Naive thymus-derived CD4-positive, alpha-beta T cell (primary cell): ENCODE measurements at regions not wholly inside any gene's neighbourhood (a gene's known extent, or its start where the extent isn't known, plus 50 kb on each side); places are given as distances from the start of the nearest gene placed in this dataset.

Experiments
- ATAC-seq: fragments of 150-1000 bp; cut with Tn5 transposase; 2 replicates; pipeline ENCODE4 v1.10.0; 2021; ENCODE audit warnings: mild to moderate bottlenecking, moderate library complexity
- CTCF ChIA-PET: fragments of 350-600 bp; sonication (Branson Sonifier 250); formaldehyde crosslinking; loops from one replicate; lab custom pipeline; 2021; ENCODE audit warnings: antibody characterized with exemption; lab: Charles Lee
- POLR2A ChIA-PET: fragments of 350-600 bp; sonication (Branson Sonifier 250); formaldehyde crosslinking; loops from one replicate; lab custom pipeline; 2021; ENCODE audit warnings: antibody characterized with exemption, inconsistent platforms; lab: Charles Lee
- DNase-seq, 9 donors: peaks; one replicate each; pipeline versions ENCODE4 v3.0.0 to v3.0.0-alpha.2; 2020 to 2022; ENCODE audit warnings: mixed read lengths in 1 of 9
- H3K27ac ChIP-seq: one replicate; pipeline ENCODE4 v1.7.0; 2013; ENCODE audit warnings: mild to moderate bottlenecking, low read depth, low read length, moderate library complexity
- H3K27me3 ChIP-seq, 2 donors: one replicate each; pipeline ENCODE4 v1.7.0; 2013; ENCODE audit warnings: low read length in 2 of 2, mild to moderate bottlenecking in 2 of 2, moderate library complexity in 2 of 2; ENCODE audit not compliant: control insufficient read depth in 2 of 2, insufficient read depth in 2 of 2
- H3K36me3 ChIP-seq, 3 experiments: 1 replicate in 2 of 3; 2 replicates in 1 of 3; pipeline ENCODE4 v1.7.0; 2013; ENCODE audit warnings: low read length in 3 of 3, mild to moderate bottlenecking in 3 of 3, moderate library complexity in 1 of 3; ENCODE audit not compliant: insufficient read depth in 3 of 3, control insufficient read depth in 2 of 3
- H3K4me1 ChIP-seq, 2 donors: one replicate each; pipeline ENCODE4 v1.7.0; 2013; ENCODE audit warnings: low read length in 2 of 2, mild to moderate bottlenecking in 2 of 2, moderate library complexity in 1 of 2; ENCODE audit not compliant: control insufficient read depth in 2 of 2, insufficient read depth in 2 of 2
- H3K4me3 ChIP-seq: 2 replicates; pipeline ENCODE4 v1.7.0; 2013; ENCODE audit warnings: mild to moderate bottlenecking, low read length
- H3K9me3 ChIP-seq, 3 experiments: 1 replicate in 2 of 3; 2 replicates in 1 of 3; pipeline ENCODE4 v1.7.0; 2013; ENCODE audit warnings: low read length in 3 of 3; ENCODE audit not compliant: control insufficient read depth in 2 of 3
- H3K27ac Mint-ChIP-seq, 9 donors: one replicate each; pipeline ENCODE4 v1.8.0; 2020 to 2022; ENCODE audit warnings: mixed read lengths in 9 of 9, mild to moderate bottlenecking in 8 of 9, moderate library complexity in 5 of 9, inconsistent platforms in 2 of 9
- H3K27me3 Mint-ChIP-seq, 5 donors: one replicate each; pipeline ENCODE4 v1.8.0; 2021 to 2022; ENCODE audit warnings: mixed read lengths in 5 of 5, mild to moderate bottlenecking in 1 of 5
- H3K36me3 Mint-ChIP-seq, 5 donors: one replicate each; pipeline ENCODE4 v1.8.0; 2020 to 2022; ENCODE audit warnings: mixed read lengths in 5 of 5, mild to moderate bottlenecking in 3 of 5, inconsistent platforms in 1 of 5
- H3K4me1 Mint-ChIP-seq, 7 donors: one replicate each; pipeline ENCODE4 v1.8.0; 2020 to 2022; ENCODE audit warnings: mixed read lengths in 7 of 7, mild to moderate bottlenecking in 3 of 7, inconsistent platforms in 1 of 7
- H3K4me3 Mint-ChIP-seq, 10 donors: one replicate each; pipeline ENCODE4 v1.8.0; 2020 to 2022; ENCODE audit warnings: mild to moderate bottlenecking in 10 of 10, mixed read lengths in 10 of 10, moderate library complexity in 6 of 10, inconsistent platforms in 2 of 10
- H3K9me3 Mint-ChIP-seq, 11 donors: one replicate each; pipeline ENCODE4 v1.8.0; 2020 to 2022; ENCODE audit warnings: mixed read lengths in 11 of 11, mild to moderate bottlenecking in 4 of 11, inconsistent platforms in 1 of 11, moderate library complexity in 1 of 11
- intact Hi-C, 2 donors: fragments of 100-400 bp; cut with micrococcal nuclease; formaldehyde crosslinking; loops; one replicate each; pipeline ENCODE4 v1.15.1; 2023

GRCh38 chr4:31130930-31131329 lies 410.8 kb downstream of the PCDH7 start:
- H3K36me3 Mint-ChIP-seq, result peaks cover 0 to 12% (median 0%) of the 10 kb centered on the region in 5 donors
- DNase-seq (no peak), ATAC-seq (no peak)
- ChIA-PET POLR2A (no interaction called here), CTCF (no interaction called here)
- intact Hi-C loops, result no loop called here
- H3K27me3 ChIP-seq, result no peaks in the 10 kb centered on the region
- H3K4me1 ChIP-seq, result no peaks in the 10 kb centered on the region
- no peaks in the 10 kb centered on the region for H3K4me1 Mint-ChIP-seq
- no peaks in the 10 kb centered on the region for H3K9me3 ChIP-seq
- H3K36me3 ChIP-seq, result no peaks in the 10 kb centered on the region
- H3K27ac ChIP-seq, result no peak overlapping the region
- peaks cover 0 to 22% (median 3%) of the 10 kb centered on the region in 11 donors for H3K9me3 Mint-ChIP-seq
- H3K4me3 Mint-ChIP-seq, result no peak overlapping the region
- H3K4me3 ChIP-seq, result no peak overlapping the region
- no peak overlapping the region for H3K27ac Mint-ChIP-seq
- H3K27me3 Mint-ChIP-seq, result no peaks in the 10 kb centered on the region

DNA sequence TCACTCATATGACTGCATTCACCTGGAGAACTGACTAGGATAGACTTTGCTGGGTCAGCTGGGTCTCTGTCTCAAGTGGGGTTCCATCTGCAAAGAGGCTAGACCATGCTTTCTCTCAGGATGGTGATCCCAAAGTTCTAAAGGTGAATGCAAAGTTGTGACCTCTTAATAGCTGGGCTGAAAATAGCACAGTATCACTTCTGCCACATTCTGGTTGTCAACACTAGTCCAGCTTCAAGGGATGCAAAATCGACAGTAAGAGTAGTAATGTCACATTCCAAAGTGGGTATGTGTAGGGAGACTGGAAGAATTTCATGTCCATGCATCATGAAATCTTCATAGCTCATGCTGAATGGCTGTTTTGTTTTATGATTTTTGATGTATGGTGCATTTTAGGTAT lies 414.6 kb downstream of the PCDH7 start:
- Histone ChIP-seq H3K27me3 (no peaks in the 10 kb centered on the region), H3K27ac (no peak overlapping the region), H3K4me1 (no peaks in the 10 kb centered on the region), H3K4me3 (no peak overlapping the region), H3K9me3 (no peaks in the 10 kb centered on the region), H3K36me3 (no peaks in the 10 kb centered on the region)
- ATAC-seq, result no peak
- no peak for DNase-seq
- Mint-ChIP-seq H3K4me1 (no peaks in the 10 kb centered on the region), H3K4me3 (no peak overlapping the region), H3K27ac (no peak overlapping the region), H3K36me3 (peaks cover 0 to 6% (median 0%) of the 10 kb centered on the region in 5 donors), H3K9me3 (peaks cover 0 to 24% (median 4%) of the 10 kb centered on the region in 11 donors), H3K27me3 (no peaks in the 10 kb centered on the region)
- intact Hi-C loops, result no loop called here
- ChIA-PET POLR2A (no interaction called here), CTCF (no interaction called here)

GRCh38 chr4:31139767-31140166 lies 419.6 kb downstream of the PCDH7 start:
- no peaks in the 10 kb centered on the region for H3K36me3 ChIP-seq
- Mint-ChIP-seq H3K9me3 (peaks cover 0 to 18% (median 4%) of the 10 kb centered on the region in 11 donors), H3K27me3 (no peaks in the 10 kb centered on the region), H3K4me3 (no peak overlapping the region), H3K4me1 (no peaks in the 10 kb centered on the region), H3K36me3 (no peaks in the 10 kb centered on the region), H3K27ac (no peak overlapping the region)
- ATAC-seq, result no peak
- intact Hi-C loops, result no loop called here
- no peak overlapping the region for H3K27ac ChIP-seq
- no peak overlapping the region for H3K4me3 ChIP-seq
- CTCF ChIA-PET, result no interaction called here
- no peaks in the 10 kb centered on the region for H3K9me3 ChIP-seq
- H3K27me3 ChIP-seq, result no peaks in the 10 kb centered on the region
- POLR2A ChIA-PET, result no interaction called here
- DNase-seq, result no peak
- H3K4me1 ChIP-seq, result no peaks in the 10 kb centered on the region

GRCh38 chr4:31141095-31141831 lies 421.1 kb downstream of the PCDH7 start:
- no peaks in the 10 kb centered on the region for H3K27me3 ChIP-seq
- CTCF ChIA-PET, result no interaction called here
- no peaks in the 10 kb centered on the region for H3K36me3 ChIP-seq
- Mint-ChIP-seq H3K27ac (no peak overlapping the region), H3K36me3 (no peaks in the 10 kb centered on the region), H3K9me3 (peaks cover 0 to 17% (median 4%) of the 10 kb centered on the region in 11 donors), H3K4me1 (no peaks in the 10 kb centered on the region), H3K4me3 (no peak overlapping the region), H3K27me3 (no peaks in the 10 kb centered on the region)
- H3K27ac ChIP-seq, result no peak overlapping the region
- POLR2A ChIA-PET, result no interaction called here
- intact Hi-C loops, result no loop called here
- H3K9me3 ChIP-seq, result no peaks in the 10 kb centered on the region
- no peak for DNase-seq
- H3K4me3 ChIP-seq, result no peak overlapping the region
- no peak for ATAC-seq
- H3K4me1 ChIP-seq, result no peaks in the 10 kb centered on the region

DNA sequence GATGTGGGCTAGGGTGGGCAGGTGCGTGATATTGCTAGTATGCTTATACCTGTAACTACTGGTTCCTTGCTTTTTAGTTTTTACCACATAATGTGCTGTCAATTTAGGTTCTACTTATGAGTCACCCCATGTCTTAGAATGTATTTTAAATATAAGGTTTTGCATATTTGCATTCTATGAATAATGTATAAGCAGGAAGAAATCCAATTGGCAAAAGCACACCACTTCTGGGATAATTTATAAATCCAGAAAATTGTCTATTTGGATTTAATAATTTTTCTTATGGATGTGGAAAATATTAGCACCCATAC lies 421.6 kb downstream of the PCDH7 start:
- Mint-ChIP-seq H3K27ac (no peak overlapping the region), H3K4me3 (no peak overlapping the region), H3K36me3 (no peaks in the 10 kb centered on the region), H3K4me1 (no peaks in the 10 kb centered on the region), H3K27me3 (no peaks in the 10 kb centered on the region), H3K9me3 (peaks cover 0 to 17% (median 4%) of the 10 kb centered on the region in 11 donors)
- intact Hi-C loops, result no loop called here
- DNase-seq (no peak), ATAC-seq (no peak)
- H3K9me3 ChIP-seq, result no peaks in the 10 kb centered on the region
- H3K27me3 ChIP-seq, result no peaks in the 10 kb centered on the region
- H3K4me1 ChIP-seq, result no peaks in the 10 kb centered on the region
- H3K36me3 ChIP-seq, result no peaks in the 10 kb centered on the region
- ChIA-PET CTCF (no interaction called here), POLR2A (no interaction called here)
- no peak overlapping the region for H3K4me3 ChIP-seq
- no peak overlapping the region for H3K27ac ChIP-seq

GRCh38 chr4:31146366-31146765 lies 426.2 kb downstream of the PCDH7 start:
- no peaks in the 10 kb centered on the region for H3K4me1 ChIP-seq
- no peaks in the 10 kb centered on the region for H3K9me3 ChIP-seq
- H3K27me3 ChIP-seq, result no peaks in the 10 kb centered on the region
- ChIA-PET POLR2A (no interaction called here), CTCF (no interaction called here)
- Mint-ChIP-seq H3K27me3 (no peaks in the 10 kb centered on the region), H3K9me3 (peaks cover 0 to 6% (median 0%) of the 10 kb centered on the region in 11 donors), H3K36me3 (no peaks in the 10 kb centered on the region), H3K4me3 (no peak overlapping the region), H3K4me1 (no peaks in the 10 kb centered on the region), H3K27ac (no peak overlapping the region)
- no peak overlapping the region for H3K27ac ChIP-seq
- DNase-seq, result no peak
- no peaks in the 10 kb centered on the region for H3K36me3 ChIP-seq
- no peak for ATAC-seq
- no peak overlapping the region for H3K4me3 ChIP-seq
- intact Hi-C loops, result no loop called here

DNA sequence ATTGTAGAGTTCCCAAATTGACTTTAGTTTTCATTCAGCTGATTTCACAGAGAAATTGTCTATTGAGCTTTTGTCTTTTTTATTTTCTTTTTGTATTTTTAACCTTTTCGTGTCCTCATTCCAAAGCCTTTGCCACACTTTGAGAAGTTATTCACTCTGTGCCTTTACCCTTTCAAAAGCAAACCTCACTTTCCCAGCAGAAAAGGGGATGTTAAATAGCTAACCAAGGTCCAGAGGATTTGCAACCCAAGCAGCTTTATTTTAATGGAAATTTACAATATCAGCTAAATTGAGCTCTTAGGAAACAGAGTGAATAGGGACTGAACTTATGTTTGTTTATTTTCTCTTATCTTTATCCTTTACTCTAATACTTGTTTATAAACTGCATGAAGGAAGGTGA lies 428.8 kb downstream of the PCDH7 start:
- ATAC-seq (no peak), DNase-seq (no peak)
- Histone ChIP-seq H3K4me3 (no peak overlapping the region), H3K36me3 (no peaks in the 10 kb centered on the region), H3K27ac (no peak overlapping the region), H3K9me3 (no peaks in the 10 kb centered on the region), H3K4me1 (no peaks in the 10 kb centered on the region), H3K27me3 (no peaks in the 10 kb centered on the region)
- peaks cover 0 to 7% (median 2%) of the 10 kb centered on the region in 11 donors for H3K9me3 Mint-ChIP-seq
- ChIA-PET POLR2A (no interaction called here), CTCF (no interaction called here)
- no peaks in the 10 kb centered on the region for H3K4me1 Mint-ChIP-seq
- no peak overlapping the region for H3K4me3 Mint-ChIP-seq
- no peaks in the 10 kb centered on the region for H3K27me3 Mint-ChIP-seq
- H3K27ac Mint-ChIP-seq, result no peak overlapping the region
- no peaks in the 10 kb centered on the region for H3K36me3 Mint-ChIP-seq
- intact Hi-C loops, result no loop called here
